HG03521 (cell line): ENCODE measurements at regions not wholly inside any gene's neighbourhood (a gene's known extent, or its start where the extent isn't known, plus 50 kb on each side); places are given as distances from the start of the nearest gene placed in this dataset.
"Not testable (repeated sequence)": the region's sequence is repeated elsewhere in the genome, so short reads cannot be mapped to it uniquely, and the experiment has no call there.

Experiments used
- ATAC-seq: cut with Tn5 transposase; IDR thresholded peaks from one replicate; pipeline ENCODE4 v1.9.1; 2021; ENCODE audit warnings: mild to moderate bottlenecking, moderate library complexity; ENCODE audit not compliant: unreplicated experiment

- ATAC-seq: not testable (repeated sequence)
Observed at GRCh38 chr7:149992366-149992765, 118.6 kb downstream of the ATP6V0E2 start.

- ATAC-seq: not testable (repeated sequence)
Observed at GRCh38 chr7:149995369-149996026, 121.7 kb downstream of the ATP6V0E2 start.

GRCh38 chr7:150000780-150001599 is 127.2 kb downstream of the ATP6V0E2 start:
- not testable (repeated sequence) for ATAC-seq

GRCh38 chr7:150003304-150003810 is 129.6 kb downstream of the ATP6V0E2 start:
- no peak for ATAC-seq

GRCh38 chr7:150003973-150004372 is 130.2 kb downstream of the ATP6V0E2 start:
- ATAC-seq: not testable (repeated sequence)

GRCh38 chr7:150004843-150005242 is 131.1 kb downstream of the ATP6V0E2 start:
- not testable (repeated sequence) for ATAC-seq

GRCh38 chr7:150009620-150010303 is 136.0 kb downstream of the ATP6V0E2 start:
- ATAC-seq: not testable (repeated sequence)

GRCh38 chr7:150016651-150017189 is 143.0 kb downstream of the ATP6V0E2 start:
- ATAC-seq: not testable (repeated sequence)

GRCh38 chr7:150020210-150020609 is 146.4 kb downstream of the ATP6V0E2 start:
- not testable (repeated sequence) for ATAC-seq

- not testable (repeated sequence) for ATAC-seq
Observed at GRCh38 chr7:150024550-150025490, 151.1 kb downstream of the ATP6V0E2 start.

- ATAC-seq: not testable (repeated sequence)
Observed at GRCh38 chr7:150025802-150026201, 152.0 kb downstream of the ATP6V0E2 start.

GRCh38 chr7:150028344-150029012 is 154.7 kb downstream of the ATP6V0E2 start:
- ATAC-seq: not testable (repeated sequence)

- ATAC-seq: not testable (repeated sequence)
Observed at GRCh38 chr7:150029013-150029389, 155.2 kb downstream of the ATP6V0E2 start.

- not testable (repeated sequence) for ATAC-seq
Observed at GRCh38 chr7:150031733-150032132, 158.0 kb downstream of the ATP6V0E2 start.

- ATAC-seq: not testable (repeated sequence)
Observed at GRCh38 chr7:150033711-150034110, 159.9 kb downstream of the ATP6V0E2 start.

- not testable (repeated sequence) for ATAC-seq
Observed at GRCh38 chr7:150035769-150036168, 162.0 kb downstream of the ATP6V0E2 start.

GRCh38 chr7:150039061-150039460 is 165.3 kb downstream of the ATP6V0E2 start:
- ATAC-seq: not testable (repeated sequence)

GRCh38 chr7:150042281-150042680 is 168.5 kb downstream of the ATP6V0E2 start:
- ATAC-seq: not testable (repeated sequence)

GRCh38 chr7:150044771-150045170 is 171.0 kb downstream of the ATP6V0E2 start:
- not testable (repeated sequence) for ATAC-seq
